Posterior cingulate gyrus (tissue), 11 donors: ENCODE measurements at regions not wholly inside any gene's neighbourhood (a gene's known extent, or its start where the extent isn't known, plus 50 kb on each side); places are given as distances from the start of the nearest gene placed in this dataset.
"Not testable (repeated sequence)": the region's sequence is repeated elsewhere in the genome, so short reads cannot be mapped to it uniquely, and the experiment has no call there.

Experiments used
- DNase-seq, 10 donors: peaks; one replicate each; pipeline versions ENCODE4 v3.0.0 to v3.0.0-alpha.2; 2020 to 2021; ENCODE audit warnings: mixed read lengths in 3 of 10
- intact Hi-C: fragments of 100-400 bp; cut with DNase I; formaldehyde crosslinking; loops from one replicate; pipeline ENCODE4 v1.15.1; 2023

- intact Hi-C loops = no loop called here
- DNase-seq = no peak
Observed at GRCh38 chr16:52386694-52387093, 160.2 kb downstream of the TOX3 start.

- intact Hi-C loops = no loop called here
- DNase-seq = no peak
Observed at GRCh38 chr16:52384378-52384777, 162.6 kb downstream of the TOX3 start.

- no peak for DNase-seq
- intact Hi-C loops = no loop called here
Observed at GRCh38 chr16:52383640-52384292, 163.2 kb downstream of the TOX3 start.

GRCh38 chr16:52383119-52383518, 163.8 kb downstream of the TOX3 start:
- intact Hi-C loops = no loop called here
- no peak for DNase-seq

GRCh38 chr16:52379551-52379950, 167.4 kb downstream of the TOX3 start:
- no peak for DNase-seq
- intact Hi-C loops = no loop called here

GRCh38 chr16:52376676-52377280, 170.2 kb downstream of the TOX3 start:
- intact Hi-C loops = no loop called here
- DNase-seq = no peak

GRCh38 chr16:52372313-52372712, 174.6 kb downstream of the TOX3 start:
- intact Hi-C loops = no loop called here
- DNase-seq = no peak

- intact Hi-C loops = no loop called here
- DNase-seq = no peak
Observed at GRCh38 chr16:52368859-52369258, 178.1 kb downstream of the TOX3 start.

- intact Hi-C loops = no loop called here
- no peak for DNase-seq
Observed at GRCh38 chr16:52367821-52368220, 179.1 kb downstream of the TOX3 start.

GRCh38 chr16:52366983-52367382, 180.0 kb downstream of the TOX3 start:
- no peak for DNase-seq
- intact Hi-C loops = no loop called here

- intact Hi-C loops = no loop called here
Observed at GRCh38 chr16:52364500-52364899, 182.4 kb downstream of the TOX3 start.

GRCh38 chr16:52363082-52363481, 183.9 kb downstream of the TOX3 start:
- no peak for DNase-seq
- intact Hi-C loops = no loop called here

More at GRCh38 chr16:52364500-52364899, 182.4 kb downstream of the TOX3 start:
- no peak for DNase-seq

GRCh38 chr16:52357711-52358110, 189.2 kb downstream of the TOX3 start:
- intact Hi-C loops = no loop called here
- no peak for DNase-seq

GRCh38 chr16:52353249-52353648, 193.7 kb downstream of the TOX3 start:
- intact Hi-C loops = no loop called here
- no peak for DNase-seq

GRCh38 chr16:52351451-52351850, 195.5 kb downstream of the TOX3 start:
- DNase-seq = no peak
- intact Hi-C loops = no loop called here

- DNase-seq = no peak
- intact Hi-C loops = no loop called here
Observed at GRCh38 chr16:52350031-52350642, 196.8 kb downstream of the TOX3 start.

GRCh38 chr16:52346709-52347108, 200.2 kb downstream of the TOX3 start:
- DNase-seq = no peak
- intact Hi-C loops = no loop called here

- intact Hi-C loops, DNase-seq: not testable (repeated sequence)
Observed at GRCh38 chr16:52333673-52334072, 213.3 kb downstream of the TOX3 start.

- intact Hi-C loops = no loop called here
- DNase-seq = no peak
Observed at GRCh38 chr16:52320930-52321439, 226.0 kb downstream of the TOX3 start.

GRCh38 chr16:52318302-52319009, 228.5 kb downstream of the TOX3 start:
- DNase-seq = no peak
- intact Hi-C loops = no loop called here

- intact Hi-C loops = no loop called here
- no peak for DNase-seq
Observed at GRCh38 chr16:52316241-52316640, 230.7 kb downstream of the TOX3 start.
